ENCODE measurements at regions not wholly inside any gene's neighbourhood (a gene's known extent, or its start where the extent isn't known, plus 50 kb on each side); places are given as distances from the start of the nearest gene placed in this dataset.

DNA sequence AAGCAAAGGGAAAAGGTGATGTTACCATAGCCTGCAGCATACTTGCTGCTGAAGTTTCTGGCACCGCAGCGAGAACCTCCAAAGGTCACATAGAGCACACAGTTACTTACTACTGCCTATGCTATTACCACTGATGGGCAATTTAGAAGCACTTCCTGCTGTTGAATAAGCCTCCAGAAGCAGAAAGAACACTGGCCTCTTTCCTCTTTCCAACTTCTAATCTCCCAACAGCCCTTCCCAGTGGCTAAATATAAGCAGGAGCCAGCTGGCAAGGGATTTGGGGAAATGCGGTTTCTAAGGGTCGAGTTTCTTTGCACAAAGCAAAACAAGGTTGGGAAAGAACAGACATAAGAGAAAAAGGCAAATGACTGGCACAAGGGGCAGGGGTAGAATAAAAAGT lies 669.2 kb upstream of the ACO1 start:
- POLR2A ChIA-PET: no interaction called here
- Histone ChIP-seq H4K20me1 (ENCODE audit: insufficient read depth) (no peaks in the 10 kb centered on the region), H3K9ac (ENCODE audit: low read length) (no peak overlapping the region), H3K4me3 (replicated peaks in 1 of 2; ENCODE audit: low read depth in 1 of 2, low read length in 2 of 2) (no peak overlapping the region), H3K27ac (ENCODE audit: low read depth, low read length) (no peak overlapping the region), H3K27me3 (ENCODE audit: insufficient read depth, low read length) (no peaks in the 10 kb centered on the region), H2AFZ (ENCODE audit: low read depth, low read length, poor library complexity, severe bottlenecking) (no peak overlapping the region), H3K9me2 (ENCODE audit: insufficient read depth) (no peaks in the 10 kb centered on the region), H3K4me1 (ENCODE audit: control insufficient read depth in 1 of 2, insufficient read depth in 2 of 2, low read length in 2 of 2) (no peaks in the 10 kb centered on the region), H3K79me2 (ENCODE audit: insufficient read depth, low read length) (no peaks in the 10 kb centered on the region), H3K36me3 (ENCODE audit: control insufficient read depth in 1 of 2, insufficient read depth in 2 of 2, low read length in 2 of 2) (no peaks in the 10 kb centered on the region), H3K4me2 (ENCODE audit: low read length) (no peak overlapping the region), H3K9me3 (ENCODE audit: control insufficient read depth in 1 of 2, insufficient read depth in 1 of 2, low read depth in 1 of 2, low read length in 2 of 2) (no peaks in the 10 kb centered on the region; a peak in 1 of 4 replicates)
- no peak for DNase-seq (ENCODE audit: low read depth, low spot score)
- no peak for ATAC-seq
- CTCF ChIA-PET: no interaction called here
- RAD21 ChIA-PET (ENCODE audit: low non-redundant PET in 1 of 2, low total read pairs in 2 of 2, uncharacterized antibody in 2 of 2, unreplicated experiment in 2 of 2): no interaction called here
- BruUV-seq (replicated peaks): no TSS peak
- intact Hi-C loops (cut with micrococcal nuclease): no loop called here
- TF ChIP-seq, protein P1, sequence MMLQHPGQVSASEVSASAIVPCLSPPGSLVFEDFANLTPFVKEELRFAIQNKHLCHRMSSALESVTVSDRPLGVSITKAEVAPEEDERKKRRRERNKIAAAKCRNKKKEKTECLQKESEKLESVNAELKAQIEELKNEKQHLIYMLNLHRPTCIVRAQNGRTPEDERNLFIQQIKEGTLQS (IDR thresholded peaks at IDR 0.05): no peak
- TF ChIP-seq, protein P2, sequence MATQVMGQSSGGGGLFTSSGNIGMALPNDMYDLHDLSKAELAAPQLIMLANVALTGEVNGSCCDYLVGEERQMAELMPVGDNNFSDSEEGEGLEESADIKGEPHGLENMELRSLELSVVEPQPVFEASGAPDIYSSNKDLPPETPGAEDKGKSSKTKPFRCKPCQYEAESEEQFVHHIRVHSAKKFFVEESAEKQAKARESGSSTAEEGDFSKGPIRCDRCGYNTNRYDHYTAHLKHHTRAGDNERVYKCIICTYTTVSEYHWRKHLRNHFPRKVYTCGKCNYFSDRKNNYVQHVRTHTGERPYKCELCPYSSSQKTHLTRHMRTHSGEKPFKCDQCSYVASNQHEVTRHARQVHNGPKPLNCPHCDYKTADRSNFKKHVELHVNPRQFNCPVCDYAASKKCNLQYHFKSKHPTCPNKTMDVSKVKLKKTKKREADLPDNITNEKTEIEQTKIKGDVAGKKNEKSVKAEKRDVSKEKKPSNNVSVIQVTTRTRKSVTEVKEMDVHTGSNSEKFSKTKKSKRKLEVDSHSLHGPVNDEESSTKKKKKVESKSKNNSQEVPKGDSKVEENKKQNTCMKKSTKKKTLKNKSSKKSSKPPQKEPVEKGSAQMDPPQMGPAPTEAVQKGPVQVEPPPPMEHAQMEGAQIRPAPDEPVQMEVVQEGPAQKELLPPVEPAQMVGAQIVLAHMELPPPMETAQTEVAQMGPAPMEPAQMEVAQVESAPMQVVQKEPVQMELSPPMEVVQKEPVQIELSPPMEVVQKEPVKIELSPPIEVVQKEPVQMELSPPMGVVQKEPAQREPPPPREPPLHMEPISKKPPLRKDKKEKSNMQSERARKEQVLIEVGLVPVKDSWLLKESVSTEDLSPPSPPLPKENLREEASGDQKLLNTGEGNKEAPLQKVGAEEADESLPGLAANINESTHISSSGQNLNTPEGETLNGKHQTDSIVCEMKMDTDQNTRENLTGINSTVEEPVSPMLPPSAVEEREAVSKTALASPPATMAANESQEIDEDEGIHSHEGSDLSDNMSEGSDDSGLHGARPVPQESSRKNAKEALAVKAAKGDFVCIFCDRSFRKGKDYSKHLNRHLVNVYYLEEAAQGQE (IDR thresholded peaks at IDR 0.05; ENCODE audit: low read depth): no peak
- TF ChIP-seq ZFX (IDR thresholded peaks at IDR 0.05): no peak
- no peak for TF ChIP-seq CBX3 (IDR thresholded peaks at IDR 0.05; ENCODE audit: low read depth)

DNA sequence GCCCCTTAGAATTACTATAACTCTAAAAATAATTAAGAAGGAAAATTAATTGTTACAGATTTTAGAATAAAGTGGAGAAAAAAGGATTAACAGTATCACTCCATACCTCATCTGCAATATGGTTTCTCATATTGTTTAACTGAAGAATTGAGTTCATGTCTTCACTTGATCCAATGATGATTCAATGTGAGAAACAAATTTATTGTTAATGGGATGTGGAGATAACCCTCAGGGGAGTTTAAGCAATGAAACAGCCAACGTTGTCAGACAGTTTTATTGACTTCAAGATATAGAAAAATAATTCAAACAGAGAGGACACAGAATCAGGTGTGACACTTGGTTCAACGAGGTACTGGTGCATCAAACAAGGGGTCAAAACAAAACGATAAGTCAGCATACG lies 665.2 kb upstream of the ACO1 start:
- Histone ChIP-seq H3K9me2 (ENCODE audit: insufficient read depth) (no peaks in the 10 kb centered on the region), H3K9me3 (ENCODE audit: control insufficient read depth in 1 of 2, insufficient read depth in 1 of 2, low read depth in 1 of 2, low read length in 2 of 2) (no peaks in the 10 kb centered on the region; a peak in 1 of 4 replicates), H3K4me3 (replicated peaks in 1 of 2; ENCODE audit: low read depth in 1 of 2, low read length in 2 of 2) (no peak overlapping the region), H3K4me1 (ENCODE audit: control insufficient read depth in 1 of 2, insufficient read depth in 2 of 2, low read length in 2 of 2) (no peaks in the 10 kb centered on the region), H3K79me2 (ENCODE audit: insufficient read depth, low read length) (no peaks in the 10 kb centered on the region), H3K27ac (ENCODE audit: low read depth, low read length) (no peak overlapping the region), H3K9ac (ENCODE audit: low read length) (no peak overlapping the region), H3K36me3 (ENCODE audit: control insufficient read depth in 1 of 2, insufficient read depth in 2 of 2, low read length in 2 of 2) (no peaks in the 10 kb centered on the region), H4K20me1 (ENCODE audit: insufficient read depth) (no peaks in the 10 kb centered on the region), H3K27me3 (ENCODE audit: insufficient read depth, low read length) (no peaks in the 10 kb centered on the region), H3K4me2 (ENCODE audit: low read length) (no peak overlapping the region), H2AFZ (ENCODE audit: low read depth, low read length, poor library complexity, severe bottlenecking) (no peak overlapping the region)
- ChIA-PET CTCF (no interaction called here), POLR2A (no interaction called here), RAD21 (ENCODE audit: low non-redundant PET in 1 of 2, low total read pairs in 2 of 2, uncharacterized antibody in 2 of 2, unreplicated experiment in 2 of 2) (no interaction called here)
- TF ChIP-seq ZFX (IDR thresholded peaks at IDR 0.05) (no peak), TCF7L2 (IDR thresholded peaks at IDR 0.05; ENCODE audit: borderline replicate concordance, extremely low read depth, insufficient read depth, insufficient read length) (no peak), EGR1 (IDR thresholded peaks at IDR 0.05; ENCODE audit: low read depth) (no peak), CBX3 (IDR thresholded peaks at IDR 0.05; ENCODE audit: low read depth) (no peak), SP1 (IDR thresholded peaks at IDR 0.05; ENCODE audit: low read depth) (no peak), JUND (IDR thresholded peaks at IDR 0.05) (no peak), POLR2A (IDR thresholded peaks at IDR 0.05; ENCODE audit: borderline replicate concordance, extremely low read depth, insufficient read depth, insufficient read length) (no peak), ZNF274 (IDR thresholded peaks at IDR 0.05; ENCODE audit: low read depth, low read length) (no peak), CEBPB (IDR thresholded peaks at IDR 0.05; ENCODE audit: low read depth) (no peak), SRF (IDR thresholded peaks at IDR 0.05; ENCODE audit: low read depth) (no peak)
- ATAC-seq (no peak), DNase-seq (ENCODE audit: low read depth, low spot score) (no peak)
- no TSS peak for BruUV-seq (replicated peaks)
- intact Hi-C loops (cut with micrococcal nuclease): no loop called here
